Neural cell (in vitro differentiated cells): ENCODE measurements at regions not wholly inside any gene's neighbourhood (a gene's known extent, or its start where the extent isn't known, plus 50 kb on each side); places are given as distances from the start of the nearest gene placed in this dataset.

Source experiments
- CTCF ChIP-seq: fragments of 450-650 bp; IDR thresholded peaks from 2 replicates; pipeline ENCODE4 v1.5.1; 2014; ENCODE audit warnings: antibody characterized with exemption, mild to moderate bottlenecking, moderate library complexity; ENCODE audit not compliant: poor library complexity, severe bottlenecking
- EP300 ChIP-seq: fragments of 450-650 bp; conservative IDR thresholded peaks from 2 replicates; pipeline ENCODE4 v1.6.1; 2014; ENCODE audit warnings: antibody characterized with exemption, mild to moderate bottlenecking, moderate library complexity; ENCODE audit not compliant: poor library complexity, severe bottlenecking
- EZH2 ChIP-seq: fragments of 200-600, 300-800 bp; shearing (Covaris generic), sonication (generic); IDR thresholded peaks from 2 replicates; pipeline ENCODE4 v1.6.1; 2014; ENCODE audit warnings: antibody characterized with exemption, low read length, borderline replicate concordance, mild to moderate bottlenecking; ENCODE audit not compliant: insufficient read depth, poor library complexity, severe bottlenecking
- MXI1 ChIP-seq: fragments of 450-650 bp; conservative IDR thresholded peaks from 2 replicates; pipeline ENCODE4 v1.6.1; 2014; ENCODE audit warnings: antibody characterized with exemption, mild to moderate bottlenecking; ENCODE audit not compliant: poor library complexity, severe bottlenecking
- RAD21 ChIP-seq: fragments of 450-650 bp; conservative IDR thresholded peaks from 2 replicates; pipeline ENCODE4 v1.6.1; 2014; ENCODE audit warnings: antibody characterized with exemption, mild to moderate bottlenecking, moderate library complexity
- REST ChIP-seq: IDR thresholded peaks from 2 replicates; pipeline ENCODE4 v1.6.1; 2012; ENCODE audit warnings: borderline replicate concordance
- SMC3 ChIP-seq: fragments of 450-650 bp; conservative IDR thresholded peaks from 2 replicates; pipeline ENCODE4 v1.6.1; 2014; ENCODE audit warnings: antibody characterized with exemption, mild to moderate bottlenecking, moderate library complexity; ENCODE audit not compliant: poor library complexity
- TAF1 ChIP-seq: IDR thresholded peaks from 2 replicates; pipeline ENCODE4 v1.6.1; 2012; ENCODE audit warnings: low read depth

- TF ChIP-seq EP300: no peak
- no peak for TF ChIP-seq CTCF
- no peak for TF ChIP-seq REST
- no peak for TF ChIP-seq EZH2
- TF ChIP-seq TAF1: no peak
- TF ChIP-seq SMC3: no peak
- no peak for TF ChIP-seq RAD21
- TF ChIP-seq MXI1: no peak
Measured at GRCh38 chr5:124333298-124333979, 413.0 kb downstream of the ZNF608 start.
